ENCODE measurements at regions not wholly inside any gene's neighbourhood (a gene's known extent, or its start where the extent isn't known, plus 50 kb on each side); places are given as distances from the start of the nearest gene placed in this dataset.

DNA sequence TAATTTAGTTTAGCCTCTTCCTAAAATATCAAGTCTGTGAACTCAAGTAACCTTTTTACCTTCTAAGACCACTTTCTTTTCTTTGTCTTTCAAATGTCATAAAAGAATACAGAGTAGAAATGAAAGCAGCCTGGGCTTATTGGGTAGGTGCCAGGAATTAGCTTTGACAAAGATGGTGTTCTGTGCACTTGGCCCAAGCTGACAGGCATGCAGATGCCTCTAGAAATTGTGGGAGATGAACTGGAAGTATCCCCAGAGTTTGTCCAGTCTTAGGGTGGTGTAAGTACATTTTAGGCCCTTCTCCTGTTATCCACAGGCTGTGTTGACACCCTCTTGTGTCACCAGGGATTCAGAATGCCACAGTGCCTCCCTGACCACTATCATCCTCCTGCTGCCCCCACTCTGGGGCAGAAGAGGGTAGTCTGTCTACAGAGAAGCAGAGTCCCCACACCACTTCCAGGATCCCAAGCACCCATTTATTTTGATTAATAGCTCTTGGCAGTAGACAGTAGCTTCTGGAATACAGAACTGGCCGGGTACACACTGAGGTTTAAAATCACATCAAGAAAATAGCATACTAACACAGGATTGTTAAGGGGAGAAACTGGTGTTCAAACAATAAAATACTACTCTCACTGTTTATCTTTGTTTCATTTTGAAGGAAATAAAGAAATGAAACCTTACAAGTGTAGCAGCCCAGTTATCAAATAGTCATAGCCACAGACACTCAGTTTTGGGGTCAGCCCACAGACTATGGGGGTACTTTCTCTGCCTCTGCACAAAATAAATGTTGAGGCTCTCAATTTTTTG, 343.2 kb downstream of the KCNRG start:
- Histone ChIP-seq H3K4me1 (ENCODE audit: control insufficient read depth in 1 of 2, extremely low read depth in 1 of 2, insufficient read depth in 2 of 2, low read length in 2 of 2) (peaks cover 0 to 30% of the 10 kb centered on the region in 2 experiments), H3K36me3 (ENCODE audit: control insufficient read depth in 2 of 2, extremely low read depth in 1 of 2, insufficient read depth in 1 of 2, low read length in 1 of 2) (no peaks in the 10 kb centered on the region), H3K4me3 (ENCODE audit: control insufficient read depth in 1 of 2, extremely low read depth in 1 of 2, low read length in 1 of 2) (no peak overlapping the region), H3K27ac (ENCODE audit: low read length) (no peak overlapping the region), H3K27me3 (replicated peaks in 1 of 2; ENCODE audit: control insufficient read depth in 2 of 2, extremely low read depth in 1 of 2, insufficient read depth in 2 of 2, low read length in 1 of 2) (no peaks in the 10 kb centered on the region), H3K9me3 (no peaks in the 10 kb centered on the region)
- no peak for DNase-seq
- no peak for ATAC-seq (replicated peaks in 1 of 4)
- H3K27ac Mint-ChIP-seq = peak overlapping the region in 1 of 2 donors; percentile 68
- peaks cover 43 to 71% (median 43%) of the 10 kb centered on the region in 3 donors for H3K4me1 Mint-ChIP-seq
- ChIA-PET CTCF (interaction anchor here in 1 of 2 donors (1.0 kb wide), 1 partner anchor 15 kb away, joined by 3 read pairs; no protein-coding TSS in a partner anchor), POLR2A (interaction anchor here (0.6 to 0.7 kb wide), 3 partner anchors 96 to 889 kb away, joined by 3 to 5 read pairs (median 3); no protein-coding TSS in a partner anchor)
- H3K4me3 Mint-ChIP-seq = no peak overlapping the region
- H3K27me3 Mint-ChIP-seq = no peaks in the 10 kb centered on the region
- H3K36me3 Mint-ChIP-seq = no peaks in the 10 kb centered on the region
- WGBS (ENCODE audit: insufficient coverage) = no CpG with 5 or more reads among the region's 1 CpG
- H3K9me3 Mint-ChIP-seq = no peaks in the 10 kb centered on the region

DNA sequence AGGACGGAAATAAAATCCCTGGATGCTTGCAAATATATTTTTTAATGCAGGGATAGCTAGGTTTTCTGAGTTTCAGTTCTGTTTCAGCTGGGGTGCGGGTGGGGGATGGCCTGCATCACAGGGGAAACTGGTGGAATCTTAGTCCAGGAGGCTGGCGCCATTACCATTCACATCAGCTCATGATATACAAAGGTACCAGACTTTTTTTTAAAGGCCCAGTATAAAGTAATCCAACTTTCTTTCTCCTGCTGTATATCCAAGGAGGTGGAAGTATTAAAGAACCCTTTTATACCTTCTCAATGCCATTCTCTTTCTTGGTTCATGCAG, 343.8 kb downstream of the KCNRG start:
- H3K36me3 Mint-ChIP-seq = no peaks in the 10 kb centered on the region
- no peaks in the 10 kb centered on the region for H3K9me3 ChIP-seq
- DNase-seq = no peak
- no peak overlapping the region for H3K4me3 ChIP-seq (ENCODE audit: control insufficient read depth in 1 of 2, extremely low read depth in 1 of 2, low read length in 1 of 2)
- no peak overlapping the region for H3K27ac Mint-ChIP-seq
- no peaks in the 10 kb centered on the region for H3K9me3 Mint-ChIP-seq
- no CpG with 5 or more reads among the region's 3 CpGs for WGBS (ENCODE audit: insufficient coverage)
- no peak overlapping the region for H3K27ac ChIP-seq (ENCODE audit: low read length)
- H3K4me1 Mint-ChIP-seq = peaks cover 42 to 66% (median 43%) of the 10 kb centered on the region in 3 donors
- no peaks in the 10 kb centered on the region for H3K27me3 Mint-ChIP-seq
- ChIA-PET CTCF (no interaction called here), POLR2A (interaction anchor here (0.6 to 0.7 kb wide), 2 partner anchors 97 to 889 kb away, joined by 3 to 5 read pairs; no protein-coding TSS in a partner anchor)
- no peak for ATAC-seq (replicated peaks in 1 of 4)
- peaks cover 0 to 30% of the 10 kb centered on the region in 2 experiments for H3K4me1 ChIP-seq (ENCODE audit: control insufficient read depth in 1 of 2, extremely low read depth in 1 of 2, insufficient read depth in 2 of 2, low read length in 2 of 2)
- H3K36me3 ChIP-seq (ENCODE audit: control insufficient read depth in 2 of 2, extremely low read depth in 1 of 2, insufficient read depth in 1 of 2, low read length in 1 of 2) = no peaks in the 10 kb centered on the region
- H3K27me3 ChIP-seq (replicated peaks in 1 of 2; ENCODE audit: control insufficient read depth in 2 of 2, extremely low read depth in 1 of 2, insufficient read depth in 2 of 2, low read length in 1 of 2) = no peaks in the 10 kb centered on the region
- H3K4me3 Mint-ChIP-seq = no peak overlapping the region

DNA sequence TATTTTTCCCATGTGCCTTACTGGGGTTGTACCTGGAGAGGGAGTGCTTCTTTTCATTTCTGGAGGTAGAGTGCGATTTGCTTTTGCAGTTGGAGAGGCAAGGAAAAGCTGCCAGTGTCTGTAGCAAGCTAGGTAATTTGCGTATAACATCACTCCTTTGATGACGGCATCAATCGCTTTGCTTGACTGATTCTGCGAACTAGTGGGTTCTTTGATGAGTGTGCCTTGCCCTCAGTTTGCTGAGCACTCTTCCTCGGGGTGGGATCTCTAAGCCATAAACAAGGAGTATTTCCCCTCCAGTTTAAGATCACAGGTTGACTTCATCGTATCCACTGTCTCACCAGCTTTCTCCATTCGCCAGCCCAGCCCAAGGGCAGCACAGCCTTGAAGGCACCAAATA, 344.5 kb downstream of the KCNRG start:
- no peak overlapping the region for H3K4me3 Mint-ChIP-seq
- H3K27me3 Mint-ChIP-seq = no peaks in the 10 kb centered on the region
- Histone ChIP-seq H3K9me3 (no peaks in the 10 kb centered on the region), H3K36me3 (ENCODE audit: control insufficient read depth in 2 of 2, extremely low read depth in 1 of 2, insufficient read depth in 1 of 2, low read length in 1 of 2) (no peaks in the 10 kb centered on the region), H3K27me3 (replicated peaks in 1 of 2; ENCODE audit: control insufficient read depth in 2 of 2, extremely low read depth in 1 of 2, insufficient read depth in 2 of 2, low read length in 1 of 2) (no peaks in the 10 kb centered on the region), H3K4me1 (ENCODE audit: control insufficient read depth in 1 of 2, extremely low read depth in 1 of 2, insufficient read depth in 2 of 2, low read length in 2 of 2) (peaks cover 0 to 30% of the 10 kb centered on the region in 2 experiments), H3K4me3 (ENCODE audit: control insufficient read depth in 1 of 2, extremely low read depth in 1 of 2, low read length in 1 of 2) (no peak overlapping the region), H3K27ac (ENCODE audit: low read length) (no peak overlapping the region)
- H3K36me3 Mint-ChIP-seq = no peaks in the 10 kb centered on the region
- WGBS (ENCODE audit: insufficient coverage) = 54% methylated on average over 7 of the region's 8 CpGs
- peaks cover 42 to 66% (median 43%) of the 10 kb centered on the region in 3 donors for H3K4me1 Mint-ChIP-seq
- peak in 1 of 35 experiments; percentile 8 for DNase-seq
- peak in 1 of 4 experiments; percentile 63 for ATAC-seq (replicated peaks in 1 of 4)
- peak overlapping the region; percentile 20 to 44 for H3K27ac Mint-ChIP-seq
- no peaks in the 10 kb centered on the region for H3K9me3 Mint-ChIP-seq
- ChIA-PET POLR2A (no interaction called here), CTCF (no interaction called here)

DNA sequence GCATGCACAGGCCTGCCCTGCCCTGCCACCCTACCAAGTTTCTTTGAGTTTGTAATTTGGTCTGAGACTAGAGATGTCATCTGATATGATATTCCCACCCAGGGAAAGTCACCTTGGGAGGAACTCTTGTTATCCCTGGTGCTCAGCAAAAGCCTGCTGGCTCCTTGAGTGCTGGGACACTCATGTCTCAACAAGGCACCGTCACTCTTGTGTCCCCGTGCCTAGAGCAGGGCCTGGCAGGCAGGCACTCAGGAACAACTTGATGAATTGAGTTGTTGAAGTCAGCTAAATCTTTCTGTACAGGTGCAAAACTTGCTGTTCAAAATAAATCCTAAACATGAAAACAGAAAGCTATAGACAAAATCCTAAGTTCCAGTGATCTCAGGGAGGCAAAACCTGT, 345.4 kb downstream of the KCNRG start:
- Histone ChIP-seq H3K27ac (ENCODE audit: low read length) (no peak overlapping the region), H3K4me3 (ENCODE audit: control insufficient read depth in 1 of 2, extremely low read depth in 1 of 2, low read length in 1 of 2) (no peak overlapping the region), H3K9me3 (no peaks in the 10 kb centered on the region), H3K4me1 (ENCODE audit: control insufficient read depth in 1 of 2, extremely low read depth in 1 of 2, insufficient read depth in 2 of 2, low read length in 2 of 2) (peaks cover 0 to 32% of the 10 kb centered on the region in 2 experiments), H3K27me3 (replicated peaks in 1 of 2; ENCODE audit: control insufficient read depth in 2 of 2, extremely low read depth in 1 of 2, insufficient read depth in 2 of 2, low read length in 1 of 2) (no peaks in the 10 kb centered on the region), H3K36me3 (ENCODE audit: control insufficient read depth in 2 of 2, extremely low read depth in 1 of 2, insufficient read depth in 1 of 2, low read length in 1 of 2) (no peaks in the 10 kb centered on the region)
- Mint-ChIP-seq H3K27me3 (no peaks in the 10 kb centered on the region), H3K4me1 (peaks cover 45 to 68% (median 46%) of the 10 kb centered on the region in 3 donors), H3K9me3 (no peaks in the 10 kb centered on the region), H3K27ac (peak overlapping the region in 1 of 2 donors; percentile 78), H3K36me3 (no peaks in the 10 kb centered on the region), H3K4me3 (peak overlapping the region in 1 of 3 donors; percentile 52)
- CTCF ChIA-PET = interaction anchor here in 1 of 2 donors (0.6 kb wide), 1 partner anchor 20 kb away, joined by 3 read pairs; no protein-coding TSS in a partner anchor
- POLR2A ChIA-PET = interaction anchor here in 1 of 2 donors (1.2 kb wide), 1 partner anchor 105 kb away, joined by 4 read pairs; no protein-coding TSS in a partner anchor
- ATAC-seq (replicated peaks in 1 of 4) (no peak), DNase-seq (no peak)
- WGBS (ENCODE audit: insufficient coverage) = no CpG with 5 or more reads among the region's 2 CpGs

DNA sequence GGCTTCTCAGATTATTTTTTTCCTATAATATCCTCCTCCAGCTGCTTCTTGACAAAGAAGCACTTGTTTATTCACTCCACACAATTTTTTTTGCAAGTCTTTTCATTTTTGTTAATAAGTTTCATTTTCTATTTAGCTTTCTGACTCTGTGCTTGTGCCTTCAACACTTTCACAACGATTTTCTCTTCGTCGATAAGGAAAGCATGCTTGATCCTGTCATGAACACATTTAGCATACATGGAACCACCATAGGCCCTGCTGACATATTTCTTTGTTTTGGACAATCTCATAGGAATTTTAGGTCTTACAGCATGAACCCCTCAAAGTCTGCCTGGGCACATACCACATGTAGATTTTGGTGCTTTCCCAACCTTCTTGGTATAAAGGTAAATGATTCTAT, 346.0 kb downstream of the KCNRG start:
- Mint-ChIP-seq H3K36me3 (no peaks in the 10 kb centered on the region), H3K4me3 (peak overlapping the region in 2 of 3 donors; percentile 7 to 52), H3K27me3 (no peaks in the 10 kb centered on the region), H3K4me1 (peaks cover 43 to 68% (median 45%) of the 10 kb centered on the region in 3 donors), H3K27ac (peak overlapping the region; percentile 78), H3K9me3 (no peaks in the 10 kb centered on the region)
- Histone ChIP-seq H3K4me1 (ENCODE audit: control insufficient read depth in 1 of 2, extremely low read depth in 1 of 2, insufficient read depth in 2 of 2, low read length in 2 of 2) (peaks cover 0 to 33% of the 10 kb centered on the region in 2 experiments), H3K9me3 (no peaks in the 10 kb centered on the region), H3K27ac (ENCODE audit: low read length) (no peak overlapping the region), H3K27me3 (replicated peaks in 1 of 2; ENCODE audit: control insufficient read depth in 2 of 2, extremely low read depth in 1 of 2, insufficient read depth in 2 of 2, low read length in 1 of 2) (no peaks in the 10 kb centered on the region), H3K36me3 (ENCODE audit: control insufficient read depth in 2 of 2, extremely low read depth in 1 of 2, insufficient read depth in 1 of 2, low read length in 1 of 2) (no peaks in the 10 kb centered on the region), H3K4me3 (ENCODE audit: control insufficient read depth in 1 of 2, extremely low read depth in 1 of 2, low read length in 1 of 2) (no peak overlapping the region)
- ChIA-PET CTCF (interaction anchor here (0.5 to 0.6 kb wide), 2 partner anchors 17 to 21 kb away, joined by 3 read pairs; no protein-coding TSS in a partner anchor), POLR2A (interaction anchor here in 1 of 2 donors (0.5 to 1.2 kb wide), 2 partner anchors 105 to 400 kb away, joined by 3 to 4 read pairs; no protein-coding TSS in a partner anchor)
- no CpG with 5 or more reads among the region's 3 CpGs for WGBS (ENCODE audit: insufficient coverage)
- ATAC-seq (replicated peaks in 1 of 4) = no peak
- DNase-seq = no peak

All from T-cell (primary cell).